H9 (cell line): ENCODE measurements at regions not wholly inside any gene's neighbourhood (a gene's known extent, or its start where the extent isn't known, plus 50 kb on each side); places are given as distances from the start of the nearest gene placed in this dataset.

Experiments used
- DNase-seq: peaks from one replicate; pipeline ENCODE4 v3.0.0-alpha.2; 2017
- H2AFZ ChIP-seq: one replicate; pipeline ENCODE4 v1.6.1; 2013; ENCODE audit warnings: mild to moderate bottlenecking, low read length, control low read depth, moderate library complexity
- H2AK5ac ChIP-seq: 2 replicates; pipeline ENCODE4 v1.6.1; 2013; ENCODE audit warnings: low read length, control low read depth, mixed read lengths; ENCODE audit not compliant: insufficient read length
- H2BK120ac ChIP-seq: one replicate; pipeline ENCODE4 v1.6.1; 2013; ENCODE audit warnings: low read depth, mild to moderate bottlenecking, low read length, control low read depth, inconsistent platforms; ENCODE audit not compliant: poor library complexity, severe bottlenecking
- H2BK12ac ChIP-seq: 2 replicates; pipeline ENCODE4 v1.6.1; 2013; ENCODE audit warnings: low read length, control low read depth, mixed read lengths, low read depth; ENCODE audit not compliant: insufficient read length
- H2BK15ac ChIP-seq: 2 replicates; pipeline ENCODE4 v1.6.1; 2013; ENCODE audit warnings: low read depth, low read length, control low read depth
- H2BK20ac ChIP-seq: one replicate; pipeline ENCODE4 v1.6.1; 2013; ENCODE audit warnings: low read depth, mild to moderate bottlenecking, low read length, control low read depth, inconsistent platforms; ENCODE audit not compliant: poor library complexity, severe bottlenecking
- H2BK5ac ChIP-seq: 2 replicates; pipeline ENCODE4 v1.6.1; 2013; ENCODE audit warnings: low read length, control low read depth, mixed read lengths; ENCODE audit not compliant: insufficient read length
- H3K14ac ChIP-seq: 2 replicates; pipeline ENCODE4 v1.6.1; 2013; ENCODE audit warnings: low read length, control low read depth; ENCODE audit not compliant: insufficient read depth
- H3K18ac ChIP-seq: 2 replicates; pipeline ENCODE4 v1.6.1; 2013; ENCODE audit warnings: low read depth, mild to moderate bottlenecking, mixed read lengths, low read length, control low read depth; ENCODE audit not compliant: insufficient read length
- H3K23ac ChIP-seq: 2 replicates; pipeline ENCODE4 v1.6.1; 2013; ENCODE audit warnings: low read length, control low read depth, mixed read lengths, low read depth; ENCODE audit not compliant: insufficient read length
- H3K23me2 ChIP-seq: 2 replicates; pipeline ENCODE4 v1.6.1; 2013; ENCODE audit warnings: low read depth, mild to moderate bottlenecking, mixed read lengths, low read length, control low read depth; ENCODE audit not compliant: insufficient read length, poor library complexity, severe bottlenecking
- H3K27ac ChIP-seq: 2 replicates; pipeline ENCODE4 v1.5.1; 2013; ENCODE audit warnings: low read length, control low read depth, mixed read lengths, low read depth; ENCODE audit not compliant: insufficient read length
- H3K27me3 ChIP-seq: 2 replicates; pipeline ENCODE4 v1.6.1; 2013; ENCODE audit warnings: low read length, control low read depth, inconsistent platforms; ENCODE audit not compliant: insufficient read depth
- H3K4ac ChIP-seq: 2 replicates; pipeline ENCODE4 v1.6.1; 2013; ENCODE audit warnings: low read depth, mild to moderate bottlenecking, control low read depth, inconsistent platforms, low read length, moderate library complexity
- H3K4me1 ChIP-seq: 2 replicates; pipeline ENCODE4 v1.6.1; 2013; ENCODE audit warnings: low read length, control low read depth, inconsistent platforms; ENCODE audit not compliant: insufficient read depth
- H3K4me2 ChIP-seq: 2 replicates; pipeline ENCODE4 v1.6.1; 2013; ENCODE audit warnings: low read length, control low read depth, mixed read lengths; ENCODE audit not compliant: insufficient read length, insufficient read depth
- H3K56ac ChIP-seq: 2 replicates; pipeline ENCODE4 v1.6.1; 2013; ENCODE audit warnings: low read depth, mild to moderate bottlenecking, mixed read lengths, low read length, control low read depth; ENCODE audit not compliant: insufficient read length
- H3K79me1 ChIP-seq: 2 replicates; pipeline ENCODE4 v1.6.1; 2013; ENCODE audit warnings: low read depth, mild to moderate bottlenecking, moderate library complexity, low read length, control low read depth, inconsistent platforms; ENCODE audit not compliant: insufficient read depth, poor library complexity, severe bottlenecking
- H3K79me2 ChIP-seq: 2 replicates; pipeline ENCODE4 v1.6.1; 2013; ENCODE audit warnings: low read length, control low read depth, inconsistent platforms; ENCODE audit not compliant: insufficient read depth
- H3K9ac ChIP-seq: 2 replicates; pipeline ENCODE4 v1.6.1; 2013; ENCODE audit warnings: low read length, control low read depth, mixed read lengths; ENCODE audit not compliant: insufficient read length; ENCODE audit errors: extremely low read depth
- H3K9me3 ChIP-seq: one replicate; pipeline ENCODE4 v1.6.1; 2013; ENCODE audit warnings: low read depth, low read length, inconsistent platforms; ENCODE audit not compliant: control insufficient read depth
- H3T11ph ChIP-seq: one replicate; pipeline ENCODE4 v1.6.1; 2013; ENCODE audit warnings: mild to moderate bottlenecking, low read length, control low read depth, inconsistent platforms
- H4K20me1 ChIP-seq: one replicate; pipeline ENCODE4 v1.6.1; 2013; ENCODE audit not compliant: control insufficient read depth, insufficient read length, insufficient read depth
- H4K5ac ChIP-seq: 2 replicates; pipeline ENCODE4 v1.6.1; 2013; ENCODE audit warnings: low read depth, mild to moderate bottlenecking, mixed read lengths, low read length, control low read depth; ENCODE audit not compliant: insufficient read length
- H4K8ac ChIP-seq: replicated peaks from 2 replicates; pipeline ENCODE4 v1.6.1; 2013; ENCODE audit warnings: low read length, control low read depth, mixed read lengths, low read depth; ENCODE audit not compliant: insufficient read length
- H4K91ac ChIP-seq: 2 replicates; pipeline ENCODE4 v1.6.1; 2013; ENCODE audit warnings: low read depth, mild to moderate bottlenecking, moderate library complexity, mixed read lengths, low read length, control low read depth; ENCODE audit not compliant: insufficient read length
- H3K27ac Mint-ChIP-seq, 3 experiments: 2 replicates in 2 of 3; 3 replicates in 1 of 3; pipeline ENCODE4 v1.8.0; 2020 to 2021; ENCODE audit warnings: mixed read lengths in 3 of 3, mild to moderate bottlenecking in 1 of 3, moderate library complexity in 1 of 3
- H3K27me3 Mint-ChIP-seq: 2 replicates; pipeline ENCODE4 v1.8.0; 2021; ENCODE audit warnings: low read depth, mild to moderate bottlenecking, moderate library complexity, mixed read lengths
- H3K36me3 Mint-ChIP-seq, 3 experiments: 2 replicates in 2 of 3; 3 replicates in 1 of 3; pipeline ENCODE4 v1.8.0; 2020 to 2021; ENCODE audit warnings: low read depth in 3 of 3, mixed read lengths in 3 of 3; ENCODE audit not compliant: insufficient read depth in 1 of 3
- H3K4me1 Mint-ChIP-seq, 2 experiments: 2 replicates each; pipeline ENCODE4 v1.8.0; 2020; ENCODE audit warnings: mixed read lengths in 2 of 2
- H3K4me3 Mint-ChIP-seq, 2 experiments: 2 replicates in 1 of 2; 3 replicates in 1 of 2; pipeline ENCODE4 v1.8.0; 2020 to 2021; ENCODE audit warnings: mild to moderate bottlenecking in 2 of 2, mixed read lengths in 2 of 2, moderate library complexity in 1 of 2
- H3K9me3 Mint-ChIP-seq, 2 experiments: 2 replicates in 1 of 2; 3 replicates in 1 of 2; pipeline ENCODE4 v1.8.0; 2020; ENCODE audit warnings: mild to moderate bottlenecking in 2 of 2, mixed read lengths in 2 of 2, moderate library complexity in 1 of 2
- WGBS: extraction: QIAGEN DNeasy Blood & Tissue Kit; methylation state at CpG from one replicate; pipeline ENCODE4 v1.1.7; 2013; ENCODE audit warnings: missing lambda C conversion rate, low lambda C conversion rate, mixed read lengths; ENCODE audit not compliant: insufficient read length; ENCODE audit errors: extremely low coverage; 5-methylcytosine and 5-hydroxymethylcytosine counted together
- TF ChIP-seq, protein P1 (sequence below): fragments of 200-600 bp; sonication (generic); conservative IDR thresholded peaks from 3 replicates; pipeline ENCODE4 v1.8.0; 2021; ENCODE audit warnings: antibody characterized with exemption, mild to moderate bottlenecking

DNA sequence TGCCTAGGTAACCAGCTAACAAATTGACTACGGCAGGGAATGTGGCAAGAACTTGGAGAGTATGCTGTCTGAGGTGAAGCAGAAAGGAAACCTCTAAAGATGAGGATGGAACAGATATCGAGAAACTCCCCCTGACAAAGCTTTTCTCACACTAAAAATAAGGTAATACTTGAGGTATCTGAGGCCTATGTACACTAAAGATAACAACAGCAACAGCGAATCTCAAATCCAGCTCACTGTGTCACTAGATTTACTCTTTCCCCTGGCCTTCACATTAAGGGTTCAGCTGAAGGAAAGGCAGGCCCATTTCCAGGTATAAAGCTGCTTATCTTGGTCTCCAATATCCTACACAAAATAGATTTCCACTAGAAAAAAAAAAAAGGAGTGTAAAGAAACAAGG, 518.0 kb downstream of the KCNT2 start:
- no peaks in the 10 kb centered on the region for H3K36me3 Mint-ChIP-seq

More for the DNA sequence above, 518.0 kb downstream of the KCNT2 start:
- Histone ChIP-seq H3K56ac (no peak overlapping the region), H2BK120ac (no peak overlapping the region), H3K18ac (no peak overlapping the region), H2BK15ac (no peak overlapping the region), H2BK12ac (no peak overlapping the region), H3K79me2 (no peaks in the 10 kb centered on the region), H3K27ac (no peak overlapping the region), H4K91ac (no peak overlapping the region), H3K23ac (no peak overlapping the region), H4K5ac (no peak overlapping the region), H3K9ac (no peak overlapping the region), H3K4me1 (no peaks in the 10 kb centered on the region), H2AK5ac (no peak overlapping the region), H3K4me2 (no peak overlapping the region), H3K9me3 (no peaks in the 10 kb centered on the region), H3T11ph (no peak overlapping the region), H3K23me2 (no peaks in the 10 kb centered on the region), H3K79me1 (no peaks in the 10 kb centered on the region), H2AFZ (no peak overlapping the region), H4K8ac (no peak overlapping the region), H4K20me1 (no peaks in the 10 kb centered on the region), H2BK20ac (no peak overlapping the region), H2BK5ac (no peak overlapping the region), H3K14ac (no peak overlapping the region), H3K27me3 (no peaks in the 10 kb centered on the region), H3K4ac (no peak overlapping the region)
- no peaks in the 10 kb centered on the region for H3K9me3 Mint-ChIP-seq
- no peaks in the 10 kb centered on the region for H3K4me1 Mint-ChIP-seq
- DNase-seq = no peak
- no peaks in the 10 kb centered on the region for H3K27me3 Mint-ChIP-seq
- TF ChIP-seq, protein P1, sequence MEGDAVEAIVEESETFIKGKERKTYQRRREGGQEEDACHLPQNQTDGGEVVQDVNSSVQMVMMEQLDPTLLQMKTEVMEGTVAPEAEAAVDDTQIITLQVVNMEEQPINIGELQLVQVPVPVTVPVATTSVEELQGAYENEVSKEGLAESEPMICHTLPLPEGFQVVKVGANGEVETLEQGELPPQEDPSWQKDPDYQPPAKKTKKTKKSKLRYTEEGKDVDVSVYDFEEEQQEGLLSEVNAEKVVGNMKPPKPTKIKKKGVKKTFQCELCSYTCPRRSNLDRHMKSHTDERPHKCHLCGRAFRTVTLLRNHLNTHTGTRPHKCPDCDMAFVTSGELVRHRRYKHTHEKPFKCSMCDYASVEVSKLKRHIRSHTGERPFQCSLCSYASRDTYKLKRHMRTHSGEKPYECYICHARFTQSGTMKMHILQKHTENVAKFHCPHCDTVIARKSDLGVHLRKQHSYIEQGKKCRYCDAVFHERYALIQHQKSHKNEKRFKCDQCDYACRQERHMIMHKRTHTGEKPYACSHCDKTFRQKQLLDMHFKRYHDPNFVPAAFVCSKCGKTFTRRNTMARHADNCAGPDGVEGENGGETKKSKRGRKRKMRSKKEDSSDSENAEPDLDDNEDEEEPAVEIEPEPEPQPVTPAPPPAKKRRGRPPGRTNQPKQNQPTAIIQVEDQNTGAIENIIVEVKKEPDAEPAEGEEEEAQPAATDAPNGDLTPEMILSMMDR = no peak
- no CpG with 5 or more reads among the region's 3 CpGs for WGBS
- H3K27ac Mint-ChIP-seq = no peak overlapping the region
- no peak overlapping the region for H3K4me3 Mint-ChIP-seq
